GM19043 (cell line): ENCODE measurements at regions not wholly inside any gene's neighbourhood (a gene's known extent, or its start where the extent isn't known, plus 50 kb on each side); places are given as distances from the start of the nearest gene placed in this dataset.

Experiments used
- ATAC-seq: cut with Tn5 transposase; IDR thresholded peaks from one replicate; pipeline ENCODE4 v1.9.1; 2021; ENCODE audit warnings: low read depth; ENCODE audit not compliant: unreplicated experiment

DNA sequence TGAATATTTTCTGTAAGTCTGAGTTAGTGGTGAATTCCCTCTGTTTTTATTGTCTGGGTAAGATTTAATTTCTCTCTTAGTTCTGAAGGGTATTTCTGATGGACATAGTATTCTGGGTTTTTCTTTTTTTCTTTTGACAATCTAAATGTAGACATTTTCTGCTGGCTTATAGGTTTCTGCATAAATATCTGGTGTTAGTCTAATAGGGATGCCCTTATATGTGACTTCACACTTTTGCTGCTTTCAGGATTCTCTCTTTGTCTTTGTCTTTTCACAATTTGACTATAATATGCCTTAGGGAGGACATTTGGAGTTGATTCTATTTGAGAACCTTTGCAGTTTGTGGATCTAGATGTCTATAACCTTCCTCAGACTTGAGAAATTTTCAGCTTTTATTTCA lies 667.2 kb downstream of the EPHA7 start:
- no peak for ATAC-seq

GRCh38 chr6:92748131-92748530 lies 671.2 kb downstream of the EPHA7 start:
- no peak for ATAC-seq

DNA sequence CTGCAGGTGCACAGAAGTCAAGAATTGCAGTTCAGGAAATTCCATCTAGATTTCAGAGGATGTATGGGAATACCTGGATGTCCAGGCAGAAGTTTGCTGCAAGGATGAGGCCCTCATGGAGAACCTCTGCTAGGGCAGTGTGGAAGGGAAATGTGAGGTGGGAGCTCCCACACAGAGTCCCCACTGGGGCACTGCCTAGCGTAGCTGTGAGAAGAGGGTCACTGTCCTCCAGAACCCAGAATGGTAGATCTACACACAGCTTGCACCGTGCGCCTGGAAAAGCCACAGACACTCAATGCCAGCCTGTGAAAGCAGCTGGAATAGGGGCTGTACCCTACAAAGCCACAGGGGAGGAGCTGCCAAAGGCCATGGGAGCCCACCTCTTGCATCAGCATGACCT lies 681.4 kb downstream of the EPHA7 start:
- no peak for ATAC-seq

GRCh38 chr6:92723390-92723931 lies 695.9 kb downstream of the EPHA7 start:
- ATAC-seq, result no peak

DNA sequence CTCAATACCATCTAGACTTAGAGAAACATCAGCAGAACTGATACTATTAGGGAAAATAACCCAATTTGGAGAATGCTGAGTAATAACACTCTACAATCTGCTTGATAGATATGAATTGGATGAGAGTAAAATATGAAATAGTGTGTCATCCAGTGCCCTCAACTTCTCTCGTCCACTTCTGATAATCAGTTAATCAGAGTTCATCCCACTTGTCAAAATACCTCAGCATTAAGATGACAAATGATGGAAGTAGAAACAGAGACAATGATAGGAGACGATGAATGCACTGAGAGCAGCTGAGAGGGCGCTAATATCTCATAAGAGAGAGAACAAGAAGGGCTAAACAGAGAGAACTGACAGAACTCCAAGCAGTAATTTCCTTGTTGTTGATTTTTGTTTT lies 699.6 kb downstream of the EPHA7 start:
- ATAC-seq, result no peak

- ATAC-seq, result no peak
Measured at GRCh38 chr6:92716638-92717037, 702.7 kb downstream of the EPHA7 start.

DNA sequence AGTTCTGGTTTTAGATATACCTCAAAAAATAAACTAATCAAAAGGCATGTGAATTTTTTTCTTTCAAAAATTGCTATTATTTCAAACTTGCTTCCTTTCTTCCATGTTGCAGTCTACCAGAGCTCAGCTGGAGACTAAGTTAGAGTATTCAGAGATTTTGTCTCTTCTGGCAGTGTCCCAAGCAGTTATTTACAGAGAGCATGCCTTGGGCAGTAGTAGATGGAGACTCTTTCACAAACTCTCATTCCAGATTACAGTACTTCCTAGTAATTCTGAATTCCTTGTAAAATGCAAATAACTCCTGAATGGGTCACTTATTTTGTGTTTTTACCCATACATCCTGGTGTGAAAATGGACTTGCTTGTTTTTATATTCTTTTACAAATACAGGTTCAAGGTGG lies 703.4 kb downstream of the EPHA7 start:
- ATAC-seq, result no peak

DNA sequence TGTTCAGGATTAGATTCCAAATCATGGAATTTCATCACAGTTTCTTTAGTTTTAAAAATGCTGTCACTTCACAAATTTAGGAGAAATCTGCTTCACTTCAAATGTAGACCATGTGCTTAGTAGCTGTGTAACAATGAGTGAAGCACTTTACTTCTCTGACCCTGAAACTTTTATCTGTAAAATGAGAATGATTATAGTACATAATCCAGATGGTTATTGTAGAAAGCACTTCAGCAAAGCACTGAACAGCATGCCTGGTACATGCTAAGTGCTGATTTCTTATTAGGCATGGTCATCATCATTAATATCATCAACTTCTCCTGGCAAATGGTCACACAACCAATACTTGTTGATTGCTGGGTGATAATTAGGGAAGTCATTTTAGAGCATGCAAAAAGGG lies 705.0 kb downstream of the EPHA7 start:
- no peak for ATAC-seq

- peak; percentile 87 for ATAC-seq
Measured at GRCh38 chr6:92710048-92710447, 709.3 kb downstream of the EPHA7 start.

DNA sequence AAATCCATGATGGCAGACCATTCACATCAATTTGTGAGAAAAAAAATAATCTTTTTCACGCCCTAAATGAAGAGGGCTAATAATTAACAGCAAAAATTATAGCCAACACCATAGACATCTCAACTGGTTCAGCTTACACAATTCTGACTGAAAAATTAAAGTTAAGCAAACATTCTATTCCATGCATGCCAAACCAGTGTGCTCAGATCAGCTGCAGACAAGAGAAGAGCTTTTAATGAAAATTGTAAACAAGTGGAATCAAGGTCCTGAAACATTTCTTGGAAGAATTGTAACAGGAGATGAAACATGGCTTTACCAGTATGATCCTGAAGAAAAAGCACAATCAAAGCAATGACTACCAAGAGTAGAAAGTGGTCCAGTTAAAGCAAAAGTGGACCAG lies 710.4 kb downstream of the EPHA7 start:
- ATAC-seq, result no peak

GRCh38 chr6:92708270-92708669 lies 711.1 kb downstream of the EPHA7 start:
- no peak for ATAC-seq

DNA sequence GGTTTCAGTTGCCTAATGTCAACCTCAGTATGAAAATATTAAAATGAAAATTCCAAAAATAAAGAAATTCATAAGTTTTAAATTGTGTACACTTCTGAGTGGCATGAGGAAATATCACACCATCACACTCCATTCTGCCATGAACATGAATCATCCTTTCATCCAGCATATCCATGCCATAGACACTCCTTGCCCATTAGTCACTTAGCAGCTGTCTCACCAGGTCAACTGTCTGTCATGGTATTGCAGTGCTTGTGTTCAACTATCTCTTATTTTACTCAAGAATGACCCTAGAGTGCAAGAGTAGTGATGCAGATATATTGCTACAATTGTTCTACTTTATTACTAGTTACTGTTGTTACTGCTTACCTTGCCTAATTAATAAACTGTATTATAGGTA lies 712.4 kb downstream of the EPHA7 start:
- ATAC-seq, result no peak

DNA sequence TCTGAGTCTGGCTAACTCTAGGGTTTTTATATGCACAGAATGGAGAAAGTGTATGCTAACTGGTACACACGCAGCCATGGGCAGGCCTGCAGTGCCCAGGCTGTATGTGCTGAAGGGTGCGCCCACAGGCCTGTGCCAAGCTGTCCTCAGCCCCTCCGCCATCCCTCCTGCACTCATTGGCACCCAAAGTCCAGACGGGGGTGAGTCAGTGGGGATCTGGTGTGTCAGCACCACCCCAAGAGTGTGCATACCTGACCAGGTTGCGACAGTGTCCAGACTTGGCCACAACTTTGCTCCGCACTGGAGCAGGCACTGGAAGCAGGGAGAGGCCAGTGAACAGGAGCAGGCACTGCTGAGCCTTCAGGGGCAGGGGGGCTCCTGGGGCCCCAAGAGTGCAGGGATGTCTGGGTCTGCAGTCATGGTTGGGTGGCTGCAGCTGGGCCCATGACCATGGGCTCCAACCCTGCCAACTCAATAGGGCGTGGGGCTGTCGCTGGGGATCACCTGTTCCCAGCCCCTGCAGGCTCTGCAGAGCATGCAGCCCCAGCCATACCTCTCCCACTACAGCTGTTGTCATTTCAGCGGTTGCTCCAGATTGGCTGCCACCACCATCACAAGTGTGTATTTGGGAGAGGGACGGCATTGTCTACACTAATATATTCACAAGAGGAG lies 717.8 kb downstream of the EPHA7 start:
- no peak for ATAC-seq

GRCh38 chr6:92700411-92700810 lies 718.9 kb downstream of the EPHA7 start:
- no peak for ATAC-seq

DNA sequence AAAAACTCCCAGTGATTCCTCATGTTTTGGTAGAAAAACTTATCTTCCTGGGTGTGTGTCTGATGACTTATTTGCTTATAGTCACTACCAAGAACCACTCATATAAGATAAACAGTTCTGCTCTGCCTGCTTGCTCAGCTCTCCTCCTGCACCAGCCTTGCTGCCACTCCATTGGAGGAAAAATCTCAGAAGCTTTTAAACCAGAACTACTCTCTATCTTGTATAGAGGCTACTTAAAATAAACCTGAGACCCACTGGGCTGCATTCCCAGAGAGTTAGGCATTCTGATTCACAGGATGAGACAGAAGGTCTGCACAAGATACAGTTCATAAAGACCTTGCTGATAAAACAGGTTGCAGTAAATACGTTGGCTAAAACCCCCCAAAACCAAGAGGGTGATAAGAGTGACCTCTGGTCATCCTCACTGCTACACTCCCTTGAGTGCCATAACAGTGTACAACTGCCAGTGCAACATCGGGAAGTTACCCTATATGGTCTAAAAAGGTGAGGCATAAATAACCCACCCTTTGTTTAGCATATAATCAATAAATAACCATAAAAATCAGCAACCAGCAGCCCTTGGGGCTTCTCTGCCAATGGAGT lies 728.3 kb downstream of the EPHA7 start:
- no peak for ATAC-seq

- no peak for ATAC-seq
Measured at GRCh38 chr6:92688342-92688741, 731.0 kb downstream of the EPHA7 start.

- no peak for ATAC-seq
Measured at GRCh38 chr6:92687278-92687677, 732.1 kb downstream of the EPHA7 start.

DNA sequence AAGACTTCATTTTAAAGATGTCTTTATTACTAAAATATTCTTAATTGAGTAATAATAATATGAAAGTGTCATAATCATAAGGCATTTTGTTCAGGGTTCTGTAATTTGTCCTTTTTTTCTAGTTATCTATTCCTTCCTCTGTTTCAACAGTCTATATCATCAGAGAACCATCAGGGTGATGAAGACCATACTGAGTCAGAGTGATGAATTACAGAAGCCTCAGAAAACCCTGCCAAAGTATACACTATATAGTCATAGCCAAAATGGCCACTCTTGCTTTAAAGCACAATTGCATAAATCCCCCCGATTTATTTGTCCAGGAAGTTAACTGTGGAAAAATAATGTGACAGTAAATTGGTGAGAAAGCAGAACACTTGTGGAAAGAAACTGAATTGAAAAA lies 735.0 kb downstream of the EPHA7 start:
- ATAC-seq, result no peak

- ATAC-seq, result no peak
Measured at GRCh38 chr6:92683748-92684147, 735.6 kb downstream of the EPHA7 start.

DNA sequence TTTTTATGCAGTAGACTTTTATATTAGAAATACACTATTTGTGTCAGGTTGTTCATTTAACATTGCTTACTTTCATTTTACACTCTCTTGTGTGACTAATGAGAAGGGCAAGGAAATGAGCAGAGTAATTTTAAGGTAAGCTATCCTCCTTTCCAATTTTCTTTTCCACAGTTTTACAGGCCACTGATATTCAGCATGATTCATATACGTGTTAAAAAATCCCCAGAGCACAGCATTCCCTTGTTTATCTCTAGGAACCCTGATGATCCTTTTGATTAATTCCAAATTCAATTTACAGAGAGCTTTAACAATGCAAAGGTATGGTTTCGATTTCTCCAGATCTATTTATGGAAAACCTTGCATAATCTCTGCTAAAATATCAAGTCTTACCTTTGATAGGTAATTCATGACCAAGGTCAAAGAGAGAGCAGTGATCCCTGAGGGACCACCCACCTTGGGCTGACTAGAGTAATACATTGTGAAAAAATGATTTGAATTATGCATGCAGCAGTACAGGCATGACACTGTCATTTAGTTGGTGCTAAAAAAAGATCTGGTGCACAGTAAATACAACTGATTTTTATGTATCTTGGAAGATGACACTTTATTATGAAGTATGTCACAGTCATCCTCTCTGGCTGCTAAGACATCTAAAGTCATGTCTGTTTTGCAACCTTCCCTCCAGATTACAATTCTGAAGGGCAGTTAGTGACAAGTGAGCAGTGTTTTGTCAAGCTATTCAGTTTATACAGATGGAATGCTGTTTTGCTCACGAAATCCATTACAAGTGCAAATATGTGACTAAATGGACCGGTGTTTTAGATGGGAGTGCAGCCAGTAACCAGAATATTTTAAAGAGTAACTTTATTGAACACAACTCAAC lies 736.6 kb downstream of the EPHA7 start:
- no peak for ATAC-seq

DNA sequence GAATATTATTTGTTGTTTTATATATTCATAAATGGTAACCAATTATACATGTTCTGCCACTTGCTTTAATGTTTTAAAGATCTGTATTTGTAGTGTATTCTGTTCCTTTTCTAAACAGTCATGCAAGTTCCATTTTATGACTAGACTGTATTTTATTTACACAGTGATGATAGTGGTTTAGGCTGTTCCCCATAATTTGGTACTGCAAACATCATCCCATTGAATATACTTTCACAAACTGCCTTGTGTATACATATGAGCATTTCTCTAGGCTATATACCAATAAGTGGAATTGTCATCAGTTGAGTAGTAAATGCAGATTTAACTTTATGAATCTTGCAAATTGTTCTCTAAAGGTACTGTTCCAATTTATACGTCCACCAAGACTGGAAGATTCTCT lies 738.0 kb downstream of the EPHA7 start:
- no peak for ATAC-seq
